GM12865 (cell line): ENCODE measurements at regions not wholly inside any gene's neighbourhood (a gene's known extent, or its start where the extent isn't known, plus 50 kb on each side); places are given as distances from the start of the nearest gene placed in this dataset.
"Not testable (repeated sequence)": the region's sequence is repeated elsewhere in the genome, so short reads cannot be mapped to it uniquely, and the experiment has no call there.

Source experiments
- DNase-seq: peaks from one replicate; pipeline ENCODE4 v3.0.0; 2010; ENCODE audit warnings: low read depth
- H3K4me3 ChIP-seq: 2 replicates; pipeline ENCODE4 v1.5.1; 2011; ENCODE audit warnings: mild to moderate bottlenecking, low read depth, low read length, control low read depth
- TF ChIP-seq, protein P1 (sequence below): IDR thresholded peaks from 2 replicates; pipeline ENCODE4 v1.5.1; 2011; ENCODE audit warnings: low read length, control low read depth, low read depth, inconsistent platforms; ENCODE audit not compliant: insufficient read depth; ENCODE audit errors: missing control alignments

DNA sequence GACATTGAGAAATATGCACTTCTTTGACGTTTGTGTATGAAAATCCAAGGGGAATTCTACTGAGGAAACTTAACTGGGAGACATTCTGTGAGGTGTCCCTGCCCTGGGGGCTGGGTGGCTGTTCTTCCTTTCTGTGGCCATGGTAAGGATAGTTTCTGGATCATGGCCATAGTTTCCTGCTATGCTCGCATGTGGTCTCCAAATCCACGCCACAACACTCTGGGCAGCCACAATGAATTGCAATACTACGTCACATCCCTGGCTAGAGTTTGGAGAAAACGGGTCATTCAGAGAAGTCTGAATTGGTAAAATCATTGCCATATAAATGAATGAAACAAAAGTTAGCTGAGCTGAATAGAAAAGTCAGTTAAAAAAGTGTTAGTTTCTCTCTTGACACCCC is 230.6 kb downstream of the UTRN start:
- TF ChIP-seq, protein P1, sequence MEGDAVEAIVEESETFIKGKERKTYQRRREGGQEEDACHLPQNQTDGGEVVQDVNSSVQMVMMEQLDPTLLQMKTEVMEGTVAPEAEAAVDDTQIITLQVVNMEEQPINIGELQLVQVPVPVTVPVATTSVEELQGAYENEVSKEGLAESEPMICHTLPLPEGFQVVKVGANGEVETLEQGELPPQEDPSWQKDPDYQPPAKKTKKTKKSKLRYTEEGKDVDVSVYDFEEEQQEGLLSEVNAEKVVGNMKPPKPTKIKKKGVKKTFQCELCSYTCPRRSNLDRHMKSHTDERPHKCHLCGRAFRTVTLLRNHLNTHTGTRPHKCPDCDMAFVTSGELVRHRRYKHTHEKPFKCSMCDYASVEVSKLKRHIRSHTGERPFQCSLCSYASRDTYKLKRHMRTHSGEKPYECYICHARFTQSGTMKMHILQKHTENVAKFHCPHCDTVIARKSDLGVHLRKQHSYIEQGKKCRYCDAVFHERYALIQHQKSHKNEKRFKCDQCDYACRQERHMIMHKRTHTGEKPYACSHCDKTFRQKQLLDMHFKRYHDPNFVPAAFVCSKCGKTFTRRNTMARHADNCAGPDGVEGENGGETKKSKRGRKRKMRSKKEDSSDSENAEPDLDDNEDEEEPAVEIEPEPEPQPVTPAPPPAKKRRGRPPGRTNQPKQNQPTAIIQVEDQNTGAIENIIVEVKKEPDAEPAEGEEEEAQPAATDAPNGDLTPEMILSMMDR = no peak
- DNase-seq = no peak
- H3K4me3 ChIP-seq = no peak overlapping the region

GRCh38 chr6:144519426-144519825 is 234.3 kb downstream of the UTRN start:
- DNase-seq = no peak
- TF ChIP-seq, protein P1 = no peak

DNA sequence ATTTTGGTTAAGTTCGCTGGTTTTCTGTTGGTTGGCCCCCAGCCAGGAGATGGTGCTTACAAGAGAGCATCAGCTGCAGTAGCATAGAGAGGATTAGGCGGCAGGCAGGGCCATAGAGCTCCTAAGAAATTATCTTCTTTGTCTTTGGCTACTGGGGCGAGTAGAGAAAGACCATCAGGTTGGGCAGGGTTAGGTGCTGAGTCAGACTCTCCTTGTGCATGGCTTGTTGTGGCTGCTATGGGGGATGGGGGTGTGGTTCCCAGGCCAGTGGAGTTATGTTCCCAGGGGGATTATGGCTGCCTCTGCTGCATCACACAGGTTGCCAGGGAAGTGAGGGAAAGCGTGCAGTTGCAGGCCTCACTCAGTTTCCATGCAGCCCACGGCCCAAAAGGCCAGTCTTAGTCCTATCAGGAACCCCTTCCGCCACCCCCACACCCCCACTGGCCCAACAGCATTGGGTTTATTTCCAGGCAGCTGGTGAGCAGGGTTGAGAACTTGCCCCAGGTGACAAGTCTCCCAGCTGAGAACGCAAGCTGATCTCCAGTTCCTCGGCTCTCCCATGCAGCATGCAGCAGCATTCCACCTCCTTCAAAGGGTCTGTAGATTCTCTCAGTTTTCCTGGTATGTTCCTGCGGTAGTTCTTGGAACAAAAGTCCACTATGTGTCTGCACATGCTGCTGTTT is 243.7 kb downstream of the UTRN start:
- H3K4me3 ChIP-seq = no peak overlapping the region
- peak; percentile 3 for DNase-seq
- TF ChIP-seq, protein P1 = no peak

More at GRCh38 chr6:144519426-144519825, 234.3 kb downstream of the UTRN start:
- H3K4me3 ChIP-seq = no peak overlapping the region

GRCh38 chr6:144530118-144530517 is 245.0 kb downstream of the UTRN start:
- no peak overlapping the region for H3K4me3 ChIP-seq
- TF ChIP-seq, protein P1 = no peak
- no peak for DNase-seq

GRCh38 chr6:144532238-144532637 is 247.1 kb downstream of the UTRN start:
- H3K4me3 ChIP-seq, DNase-seq: not testable (repeated sequence)

DNA sequence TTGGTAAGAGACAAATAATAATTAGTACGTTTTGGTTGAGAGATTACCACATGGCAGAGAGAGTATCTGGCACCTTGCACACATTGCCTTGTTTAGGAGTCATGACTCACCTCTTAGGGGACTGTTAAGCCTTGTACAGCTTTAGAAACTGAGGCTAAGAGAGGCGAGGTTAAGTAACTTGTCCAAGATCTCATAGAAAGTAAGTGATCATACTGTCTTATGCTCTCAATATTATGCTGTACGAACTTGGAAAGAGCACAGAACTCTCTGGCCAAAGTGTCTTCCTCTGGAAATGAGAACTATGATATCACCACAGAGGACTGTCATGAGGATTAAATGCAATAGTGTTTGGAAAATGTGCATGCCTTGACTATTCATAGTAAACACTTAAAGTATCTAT is 249.0 kb downstream of the UTRN start:
- TF ChIP-seq, protein P1 = no peak
- H3K4me3 ChIP-seq = no peak overlapping the region
- DNase-seq = no peak

- TF ChIP-seq, protein P1 = no peak
- no peak overlapping the region for H3K4me3 ChIP-seq
- DNase-seq = no peak
These were observed 250.5 kb downstream of the UTRN start for GRCh38 chr6:144535630-144536029.
